ENCODE measurements at regions not wholly inside any gene's neighbourhood (a gene's known extent, or its start where the extent isn't known, plus 50 kb on each side); places are given as distances from the start of the nearest gene placed in this dataset.

GRCh38 chr2:142572346-142573132 is 304.9 kb upstream of the KYNU start:
- Histone ChIP-seq H2BK20ac (ENCODE audit: low read depth, low read length, poor library complexity, severe bottlenecking) (no peak overlapping the region), H3K23me2 (ENCODE audit: insufficient read length, low read depth, low read length, poor library complexity, severe bottlenecking) (no peaks in the 10 kb centered on the region), H4K91ac (ENCODE audit: insufficient read length, low read depth, low read length) (no peak overlapping the region), H3K4me2 (ENCODE audit: insufficient read depth, insufficient read length, low read length) (no peak overlapping the region), H3K4me1 (ENCODE audit: insufficient read depth, low read length) (no peaks in the 10 kb centered on the region), H2BK5ac (ENCODE audit: insufficient read length, low read length) (no peak overlapping the region), H3K27ac (ENCODE audit: insufficient read length, low read depth, low read length) (no peak overlapping the region), H4K8ac (replicated peaks; ENCODE audit: insufficient read length, low read depth, low read length) (no peak overlapping the region), H2BK15ac (ENCODE audit: low read depth, low read length) (no peak overlapping the region), H2AK5ac (ENCODE audit: insufficient read length, low read length) (no peak overlapping the region), H2BK12ac (ENCODE audit: insufficient read length, low read depth, low read length) (no peak overlapping the region), H4K5ac (ENCODE audit: insufficient read length, low read depth, low read length) (no peak overlapping the region), H2AFZ (ENCODE audit: low read length) (no peak overlapping the region), H3T11ph (ENCODE audit: low read length) (no peak overlapping the region), H3K79me2 (ENCODE audit: insufficient read depth, low read length) (no peaks in the 10 kb centered on the region), H3K18ac (ENCODE audit: insufficient read length, low read depth, low read length) (no peak overlapping the region), H3K4ac (ENCODE audit: low read depth, low read length) (no peak overlapping the region), H3K23ac (ENCODE audit: insufficient read length, low read depth, low read length) (no peak overlapping the region), H3K14ac (ENCODE audit: insufficient read depth, low read length) (no peak overlapping the region), H3K27me3 (ENCODE audit: insufficient read depth, low read length) (no peaks in the 10 kb centered on the region), H2BK120ac (ENCODE audit: low read depth, low read length, poor library complexity, severe bottlenecking) (no peak overlapping the region), H3K9me3 (ENCODE audit: control insufficient read depth, low read depth, low read length) (no peaks in the 10 kb centered on the region), H3K9ac (ENCODE audit: extremely low read depth, insufficient read length, low read length) (no peak overlapping the region), H3K56ac (ENCODE audit: insufficient read length, low read depth, low read length) (no peak overlapping the region), H3K79me1 (ENCODE audit: insufficient read depth, low read depth, low read length, poor library complexity, severe bottlenecking) (no peaks in the 10 kb centered on the region), H4K20me1 (ENCODE audit: control insufficient read depth, insufficient read depth, insufficient read length) (no peaks in the 10 kb centered on the region)
- TF ChIP-seq CTCF (conservative IDR thresholded peaks at IDR 0.05): no peak
- no peak overlapping the region for H3K4me3 Mint-ChIP-seq
- peaks cover 6 to 12% of the 10 kb centered on the region in 2 experiments; a peak in 3 of 4 replicates for H3K4me1 Mint-ChIP-seq
- H3K27me3 Mint-ChIP-seq (ENCODE audit: low read depth): no peaks in the 10 kb centered on the region
- no peak for DNase-seq
- H3K9me3 Mint-ChIP-seq: no peaks in the 10 kb centered on the region
- no peaks in the 10 kb centered on the region for H3K36me3 Mint-ChIP-seq (ENCODE audit: insufficient read depth in 1 of 3, low read depth in 3 of 3)
- no peak overlapping the region for H3K27ac Mint-ChIP-seq
- no CpG with 5 or more reads among the region's 5 CpGs for WGBS (ENCODE audit: extremely low coverage, insufficient read length, low lambda C conversion rate)

Data from H9 (cell line).